HCT116 (cell line): ENCODE measurements at regions not wholly inside any gene's neighbourhood (a gene's known extent, or its start where the extent isn't known, plus 50 kb on each side); places are given as distances from the start of the nearest gene placed in this dataset.

Source experiments
- ATAC-seq: fragments of 200-7000 bp; cut with Tn5 transposase; 2 replicates; pipeline ENCODE4 v1.9.1; 2020; ENCODE audit warnings: mild to moderate bottlenecking, moderate library complexity
- BruUV-seq: library from RNA; stranded (reverse); fragments of 400-500 nt; replicated peaks from 2 replicates; lab custom pipeline; 2021; lab: Mats Ljungman, UMichigan
- CTCF ChIA-PET: fragments of 300-600 bp; sonication (Branson Sonifier 250); formaldehyde crosslinking; loops from one replicate; lab custom pipeline; 2021; ENCODE audit warnings: antibody characterized with exemption; lab: Charles Lee
- POLR2A ChIA-PET: fragments of 300-600, 350-600 bp; sonication (Branson Sonifier 250); formaldehyde crosslinking; loops from one replicate; lab custom pipeline; 2021; ENCODE audit warnings: antibody characterized with exemption; lab: Charles Lee
- RAD21 ChIA-PET, 2 experiments: fragments of 300-600 bp; sonication (Branson Sonifier 250); formaldehyde crosslinking; loops; one replicate each; lab custom pipeline; 2023; ENCODE audit warnings: low total read pairs in 2 of 2; ENCODE audit not compliant: uncharacterized antibody in 2 of 2, unreplicated experiment in 2 of 2, low non-redundant PET in 1 of 2; lab: Charles Lee
- DNase-seq: peaks from one replicate; pipeline ENCODE4 v3.0.0-alpha.2; 2010; ENCODE audit warnings: low read depth, low spot score
- H2AFZ ChIP-seq: fragments of 200-600 bp; shearing (Covaris generic), sonication (generic); 2 replicates; pipeline ENCODE4 v1.6.1; 2017; ENCODE audit warnings: low read depth, mixed run types, mixed read lengths, antibody characterized with exemption, low read length; ENCODE audit not compliant: poor library complexity, severe bottlenecking
- H3K27ac ChIP-seq: 2 replicates; pipeline ENCODE4 v1.5.1; 2012; ENCODE audit warnings: low read depth, low read length
- H3K27me3 ChIP-seq: fragments of 200-600 bp; sonication (generic); 2 replicates; pipeline ENCODE4 v1.6.1; 2016; ENCODE audit warnings: mixed run types, low read length, mixed read lengths; ENCODE audit not compliant: insufficient read depth
- H3K36me3 ChIP-seq, 2 experiments: fragments of 200-500 bp in 1 of 2; fragments of 200-600 bp in 1 of 2; sonication (Bioruptor generic) in 1 of 2; sonication (generic) in 1 of 2; 2 replicates each; pipeline versions ENCODE4 v1.5.1 to v1.6.1; 2014 to 2016; ENCODE audit warnings: low read length in 2 of 2, inconsistent platforms in 1 of 2, mixed read lengths in 1 of 2, mixed run types in 1 of 2; ENCODE audit not compliant: insufficient read depth in 2 of 2, control insufficient read depth in 1 of 2
- H3K4me1 ChIP-seq, 2 experiments: fragments of 200-600 bp in 1 of 2; sonication (generic) in 1 of 2; 2 replicates each; pipeline versions ENCODE4 v1.5.1 to v1.6.1; 2012 to 2017; ENCODE audit warnings: low read length in 2 of 2, inconsistent platforms in 1 of 2, mild to moderate bottlenecking in 1 of 2, mixed read lengths in 1 of 2, mixed run types in 1 of 2, moderate library complexity in 1 of 2; ENCODE audit not compliant: insufficient read depth in 2 of 2, control insufficient read depth in 1 of 2
- H3K4me2 ChIP-seq: fragments of 200-600 bp; sonication (generic); 2 replicates; pipeline ENCODE4 v1.6.1; 2017; ENCODE audit warnings: mixed run types, low read length, mixed read lengths
- H3K4me3 ChIP-seq, 2 experiments: fragments of 200-600 bp in 1 of 2; sonication (generic) in 1 of 2; replicated peaks in 1 of 2; 2 replicates each; pipeline ENCODE4 v1.5.1; 2011 to 2016; ENCODE audit warnings: low read length in 2 of 2, control low read depth in 1 of 2, low read depth in 1 of 2, mild to moderate bottlenecking in 1 of 2, mixed read lengths in 1 of 2, mixed run types in 1 of 2
- H3K79me2 ChIP-seq: fragments of 200-600 bp; sonication (generic); 2 replicates; pipeline ENCODE4 v1.6.1; 2017; ENCODE audit warnings: mild to moderate bottlenecking, mixed run types, low read length, moderate library complexity, mixed read lengths; ENCODE audit not compliant: insufficient read depth
- H3K9ac ChIP-seq: fragments of 200-600 bp; sonication (generic); 2 replicates; pipeline ENCODE4 v1.6.1; 2016; ENCODE audit warnings: low read length, mixed read lengths
- H3K9me2 ChIP-seq: fragments of 200-600 bp; sonication (generic), shearing (Covaris generic); 2 replicates; pipeline ENCODE4 v1.6.1; 2017; ENCODE audit warnings: mixed run types, mild to moderate bottlenecking, moderate library complexity; ENCODE audit not compliant: insufficient read depth
- H3K9me3 ChIP-seq, 2 experiments: fragments of 200-500 bp in 1 of 2; fragments of 200-600 bp in 1 of 2; sonication (Bioruptor generic) in 1 of 2; sonication (generic) in 1 of 2; 2 replicates each; pipeline ENCODE4 v1.6.1; 2014 to 2017; ENCODE audit warnings: low read length in 2 of 2, mixed read lengths in 2 of 2, inconsistent platforms in 1 of 2, low read depth in 1 of 2, mild to moderate bottlenecking in 1 of 2, mixed run types in 1 of 2, moderate library complexity in 1 of 2; ENCODE audit not compliant: control insufficient read depth in 1 of 2, insufficient read depth in 1 of 2
- H4K20me1 ChIP-seq: fragments of 200-600 bp; sonication (generic), shearing (Covaris generic); 2 replicates; pipeline ENCODE4 v1.6.1; 2017; ENCODE audit warnings: mixed run types, mild to moderate bottlenecking, moderate library complexity; ENCODE audit not compliant: insufficient read depth
- CTCF ChIP-seq, 3 experiments: fragments of 200-600 bp in 1 of 3; sonication (generic) in 1 of 3; IDR thresholded peaks in 2 of 3; conservative IDR thresholded peaks in 1 of 3; 2 replicates each; pipeline ENCODE4 v1.5.1; 2012 to 2017; ENCODE audit warnings: low read depth in 2 of 3, low read length in 2 of 3, antibody characterized with exemption in 1 of 3, borderline replicate concordance in 1 of 3, control low read depth in 1 of 3, mild to moderate bottlenecking in 1 of 3, mixed read lengths in 1 of 3, mixed run types in 1 of 3, moderate library complexity in 1 of 3; ENCODE audit not compliant: insufficient read depth in 1 of 3
- ELF1 ChIP-seq: IDR thresholded peaks from 2 replicates; pipeline ENCODE4 v1.6.1; 2012; ENCODE audit warnings: low read depth, borderline replicate concordance
- EZH2 ChIP-seq: fragments of 200-600 bp; sonication (generic); IDR thresholded peaks from 2 replicates; pipeline ENCODE4 v1.6.1; 2017; ENCODE audit warnings: antibody characterized with exemption, mixed run types
- FOSL1 ChIP-seq: IDR thresholded peaks from 2 replicates; pipeline ENCODE4 v1.6.1; 2012; ENCODE audit warnings: low read depth
- JUND ChIP-seq: IDR thresholded peaks from 2 replicates; pipeline ENCODE4 v1.6.1; 2012
- MAX ChIP-seq: IDR thresholded peaks from 2 replicates; pipeline ENCODE4 v1.6.1; 2012
- POLR2A ChIP-seq: IDR thresholded peaks from 2 replicates; pipeline ENCODE4 v1.7.0; 2011; ENCODE audit warnings: borderline replicate concordance; ENCODE audit not compliant: insufficient read depth, insufficient read length; ENCODE audit errors: extremely low read depth
- REST ChIP-seq: IDR thresholded peaks from 2 replicates; pipeline ENCODE4 v1.6.1; 2012; ENCODE audit warnings: low read depth
- YY1 ChIP-seq: IDR thresholded peaks from 2 replicates; pipeline ENCODE4 v1.6.1; 2011; ENCODE audit warnings: low read length, low read depth, moderate library complexity, mild to moderate bottlenecking; ENCODE audit not compliant: insufficient replicate concordance; ENCODE audit errors: extremely low read depth
- ZFX ChIP-seq: fragments of 450-650 bp; IDR thresholded peaks from 2 replicates; pipeline ENCODE4 v1.6.1; 2017
- ZNF274 ChIP-seq: fragments of 200-500 bp; sonication (Bioruptor generic); IDR thresholded peaks from 2 replicates; pipeline ENCODE4 v1.6.1; 2014; ENCODE audit warnings: mild to moderate bottlenecking, low read depth, low read length, inconsistent platforms
- intact Hi-C: fragments of 100-400 bp; cut with micrococcal nuclease; formaldehyde crosslinking; loops from 2 replicates; pipeline ENCODE4 v1.10.0; 2022
- TF ChIP-seq, protein P1 (sequence below): IDR thresholded peaks from 2 replicates; pipeline ENCODE4 v1.6.1; 2011; ENCODE audit warnings: mild to moderate bottlenecking, low read length, moderate library complexity; ENCODE audit not compliant: insufficient replicate concordance; ENCODE audit errors: extremely low read depth

- H3K9me2 ChIP-seq = no peaks in the 10 kb centered on the region
- RAD21 ChIA-PET = no interaction called here
- H2AFZ ChIP-seq = no peak overlapping the region
- H3K9ac ChIP-seq = no peak overlapping the region
- H3K36me3 ChIP-seq = no peaks in the 10 kb centered on the region
- no TSS peak for BruUV-seq
- H3K79me2 ChIP-seq = no peaks in the 10 kb centered on the region
- POLR2A ChIA-PET = no interaction called here
- no peak overlapping the region for H3K4me2 ChIP-seq
- DNase-seq (no peak), ATAC-seq (no peak)
- CTCF ChIA-PET = no interaction called here
- H3K9me3 ChIP-seq = no peaks in the 10 kb centered on the region
- no peak overlapping the region for H3K4me3 ChIP-seq
- intact Hi-C loops = no loop called here
- H3K27me3 ChIP-seq = no peaks in the 10 kb centered on the region
- no peak overlapping the region for H3K27ac ChIP-seq
- TF ChIP-seq JUND = no peak
- TF ChIP-seq CTCF (IDR thresholded peaks at IDR 0.05 in 2 of 3, conservative IDR thresholded peaks at IDR 0.05 in 1 of 3; ENCODE audit: borderline replicate concordance in 1 of 3, insufficient read depth in 1 of 3, low read depth in 2 of 3, low read length in 2 of 3) = no peak
- no peak for TF ChIP-seq ELF1
- TF ChIP-seq EZH2 = no peak
- no peak for TF ChIP-seq ZNF274
- TF ChIP-seq POLR2A = no peak
- TF ChIP-seq REST = no peak
- TF ChIP-seq, protein P1, sequence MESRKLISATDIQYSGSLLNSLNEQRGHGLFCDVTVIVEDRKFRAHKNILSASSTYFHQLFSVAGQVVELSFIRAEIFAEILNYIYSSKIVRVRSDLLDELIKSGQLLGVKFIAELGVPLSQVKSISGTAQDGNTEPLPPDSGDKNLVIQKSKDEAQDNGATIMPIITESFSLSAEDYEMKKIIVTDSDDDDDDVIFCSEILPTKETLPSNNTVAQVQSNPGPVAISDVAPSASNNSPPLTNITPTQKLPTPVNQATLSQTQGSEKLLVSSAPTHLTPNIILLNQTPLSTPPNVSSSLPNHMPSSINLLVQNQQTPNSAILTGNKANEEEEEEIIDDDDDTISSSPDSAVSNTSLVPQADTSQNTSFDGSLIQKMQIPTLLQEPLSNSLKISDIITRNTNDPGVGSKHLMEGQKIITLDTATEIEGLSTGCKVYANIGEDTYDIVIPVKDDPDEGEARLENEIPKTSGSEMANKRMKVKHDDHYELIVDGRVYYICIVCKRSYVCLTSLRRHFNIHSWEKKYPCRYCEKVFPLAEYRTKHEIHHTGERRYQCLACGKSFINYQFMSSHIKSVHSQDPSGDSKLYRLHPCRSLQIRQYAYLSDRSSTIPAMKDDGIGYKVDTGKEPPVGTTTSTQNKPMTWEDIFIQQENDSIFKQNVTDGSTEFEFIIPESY = no peak
- no peak for TF ChIP-seq ZFX
- no peak for TF ChIP-seq FOSL1
- no peak for TF ChIP-seq YY1
- TF ChIP-seq MAX = no peak
- TF ChIP-seq, all 23 proteins: peak for 0
- Histone ChIP-seq H3K4me1 (no peaks in the 10 kb centered on the region), H4K20me1 (no peaks in the 10 kb centered on the region)
These were observed 557.0 kb downstream of the SLC6A15 start for GRCh38 chr12:84355561-84355960.
